ENCODE measurements at regions not wholly inside any gene's neighbourhood (a gene's known extent, or its start where the extent isn't known, plus 50 kb on each side); places are given as distances from the start of the nearest gene placed in this dataset.
"Not testable (repeated sequence)": the region's sequence is repeated elsewhere in the genome, so short reads cannot be mapped to it uniquely, and the experiment has no call there.

- H3K4me1 Mint-ChIP-seq = no peaks in the 10 kb centered on the region
- no peak overlapping the region for H3K4me3 Mint-ChIP-seq
- no peak for DNase-seq (ENCODE audit: low spot score in 2 of 2)
- ATAC-seq = no peak
- peaks cover 9% of the 10 kb centered on the region for H3K9me3 Mint-ChIP-seq
- H3K36me3 Mint-ChIP-seq = no peaks in the 10 kb centered on the region
- no peak overlapping the region for H3K27ac Mint-ChIP-seq
Observed at GRCh38 chr7:110262251-110262650, 828.7 kb upstream of the LRRN3 start.

- Mint-ChIP-seq H3K9me3 (peaks cover 5% of the 10 kb centered on the region), H3K4me1 (no peaks in the 10 kb centered on the region), H3K36me3 (no peaks in the 10 kb centered on the region), H3K4me3 (no peak overlapping the region), H3K27ac (no peak overlapping the region)
- DNase-seq (ENCODE audit: low spot score in 2 of 2) = no peak
- no peak for ATAC-seq
Observed at GRCh38 chr7:110264288-110264687, 826.6 kb upstream of the LRRN3 start.

GRCh38 chr7:110281362-110281761 is 809.6 kb upstream of the LRRN3 start:
- Mint-ChIP-seq H3K4me3 (no peak overlapping the region), H3K27ac (no peak overlapping the region), H3K36me3 (no peaks in the 10 kb centered on the region), H3K4me1 (no peaks in the 10 kb centered on the region), H3K9me3 (peaks cover 3% of the 10 kb centered on the region)
- DNase-seq (ENCODE audit: low spot score in 2 of 2) (no peak), ATAC-seq (no peak)

- H3K4me3 Mint-ChIP-seq = no peak overlapping the region
- H3K9me3 Mint-ChIP-seq = peaks cover 3% of the 10 kb centered on the region
- ATAC-seq (no peak), DNase-seq (ENCODE audit: low spot score in 2 of 2) (no peak)
- H3K27ac Mint-ChIP-seq = no peak overlapping the region
- no peaks in the 10 kb centered on the region for H3K36me3 Mint-ChIP-seq
- no peaks in the 10 kb centered on the region for H3K4me1 Mint-ChIP-seq
Observed at GRCh38 chr7:110283056-110283455, 807.9 kb upstream of the LRRN3 start.

- Mint-ChIP-seq H3K27ac (no peak overlapping the region), H3K36me3 (no peaks in the 10 kb centered on the region), H3K4me3 (no peak overlapping the region), H3K4me1 (no peaks in the 10 kb centered on the region), H3K9me3 (peaks cover 2% of the 10 kb centered on the region)
- ATAC-seq = no peak
- no peak for DNase-seq (ENCODE audit: low spot score in 2 of 2)
Observed at GRCh38 chr7:110291430-110291829, 799.5 kb upstream of the LRRN3 start.

GRCh38 chr7:110296321-110296720 is 794.6 kb upstream of the LRRN3 start:
- Mint-ChIP-seq H3K27ac (no peak overlapping the region), H3K9me3 (peaks cover 11% of the 10 kb centered on the region), H3K4me3 (no peak overlapping the region), H3K36me3 (no peaks in the 10 kb centered on the region), H3K4me1 (no peaks in the 10 kb centered on the region)
- DNase-seq (ENCODE audit: low spot score in 2 of 2) (no peak), ATAC-seq (no peak)

- ATAC-seq (no peak), DNase-seq (ENCODE audit: low spot score in 2 of 2) (no peak)
- Mint-ChIP-seq H3K4me3 (no peak overlapping the region), H3K9me3 (peaks cover 14% of the 10 kb centered on the region), H3K27ac (no peak overlapping the region), H3K4me1 (no peaks in the 10 kb centered on the region), H3K36me3 (no peaks in the 10 kb centered on the region)
Observed at GRCh38 chr7:110307776-110308175, 783.2 kb upstream of the LRRN3 start.

GRCh38 chr7:110308791-110309190 is 782.1 kb upstream of the LRRN3 start:
- ATAC-seq (no peak), DNase-seq (ENCODE audit: low spot score in 2 of 2) (no peak)
- no peak overlapping the region for H3K4me3 Mint-ChIP-seq
- no peaks in the 10 kb centered on the region for H3K36me3 Mint-ChIP-seq
- no peak overlapping the region for H3K27ac Mint-ChIP-seq
- H3K9me3 Mint-ChIP-seq = peaks cover 14% of the 10 kb centered on the region
- no peaks in the 10 kb centered on the region for H3K4me1 Mint-ChIP-seq

- DNase-seq (ENCODE audit: low spot score in 2 of 2) (no peak), ATAC-seq (no peak)
- no peak overlapping the region for H3K4me3 Mint-ChIP-seq
- no peak overlapping the region for H3K27ac Mint-ChIP-seq
- peaks cover 23% of the 10 kb centered on the region for H3K9me3 Mint-ChIP-seq
- H3K4me1 Mint-ChIP-seq = no peaks in the 10 kb centered on the region
- no peaks in the 10 kb centered on the region for H3K36me3 Mint-ChIP-seq
Observed at GRCh38 chr7:110309941-110310340, 781.0 kb upstream of the LRRN3 start.

GRCh38 chr7:110311556-110311955 is 779.4 kb upstream of the LRRN3 start:
- Mint-ChIP-seq H3K4me3 (no peak overlapping the region), H3K9me3 (peaks cover 25% of the 10 kb centered on the region), H3K4me1 (no peaks in the 10 kb centered on the region), H3K27ac (no peak overlapping the region), H3K36me3 (no peaks in the 10 kb centered on the region)
- DNase-seq (ENCODE audit: low spot score in 2 of 2) (no peak), ATAC-seq (no peak)

- Mint-ChIP-seq H3K27ac (no peak overlapping the region), H3K36me3 (no peaks in the 10 kb centered on the region), H3K4me1 (no peaks in the 10 kb centered on the region), H3K4me3 (no peak overlapping the region), H3K9me3 (peaks cover 26% of the 10 kb centered on the region)
- DNase-seq (ENCODE audit: low spot score in 2 of 2) (no peak), ATAC-seq (no peak)
Observed at GRCh38 chr7:110317541-110318265, 773.2 kb upstream of the LRRN3 start.

GRCh38 chr7:110320285-110320684 is 770.6 kb upstream of the LRRN3 start:
- not testable (repeated sequence) for H3K4me1 Mint-ChIP-seq; H3K27ac Mint-ChIP-seq; ATAC-seq; H3K36me3 Mint-ChIP-seq; DNase-seq (ENCODE audit: low spot score in 2 of 2); H3K4me3 Mint-ChIP-seq
- peaks cover 14% of the 10 kb centered on the region for H3K9me3 Mint-ChIP-seq

- no peak overlapping the region for H3K27ac Mint-ChIP-seq
- no peaks in the 10 kb centered on the region for H3K4me1 Mint-ChIP-seq
- DNase-seq (ENCODE audit: low spot score in 2 of 2) = no peak
Observed at GRCh38 chr7:110322796-110323195, 768.1 kb upstream of the LRRN3 start.

GRCh38 chr7:110326966-110327365 is 764.0 kb upstream of the LRRN3 start:
- Mint-ChIP-seq H3K36me3 (no peaks in the 10 kb centered on the region), H3K4me3 (no peak overlapping the region), H3K27ac (no peak overlapping the region), H3K9me3 (peaks cover 13% of the 10 kb centered on the region), H3K4me1 (no peaks in the 10 kb centered on the region)
- no peak for ATAC-seq
- no peak for DNase-seq (ENCODE audit: low spot score in 2 of 2)

More at GRCh38 chr7:110322796-110323195, 768.1 kb upstream of the LRRN3 start:
- Mint-ChIP-seq H3K36me3 (no peaks in the 10 kb centered on the region), H3K9me3 (peaks cover 10% of the 10 kb centered on the region), H3K4me3 (no peak overlapping the region)
- no peak for ATAC-seq

GRCh38 chr7:110336423-110336822 is 754.5 kb upstream of the LRRN3 start:
- no peak overlapping the region for H3K27ac Mint-ChIP-seq
- H3K4me1 Mint-ChIP-seq = no peaks in the 10 kb centered on the region
- peaks cover 7% of the 10 kb centered on the region for H3K9me3 Mint-ChIP-seq
- ATAC-seq = no peak
- no peak for DNase-seq (ENCODE audit: low spot score in 2 of 2)
- no peak overlapping the region for H3K4me3 Mint-ChIP-seq
- H3K36me3 Mint-ChIP-seq = no peaks in the 10 kb centered on the region

GRCh38 chr7:110337646-110338045 is 753.3 kb upstream of the LRRN3 start:
- Mint-ChIP-seq H3K9me3 (peaks cover 7% of the 10 kb centered on the region), H3K36me3 (no peaks in the 10 kb centered on the region), H3K4me1 (no peaks in the 10 kb centered on the region), H3K4me3 (no peak overlapping the region), H3K27ac (no peak overlapping the region)
- no peak for DNase-seq (ENCODE audit: low spot score in 2 of 2)
- ATAC-seq = no peak

GRCh38 chr7:110347081-110347480 is 743.8 kb upstream of the LRRN3 start:
- ATAC-seq = no peak
- no peaks in the 10 kb centered on the region for H3K4me1 Mint-ChIP-seq

More at GRCh38 chr7:110347081-110347480, 743.8 kb upstream of the LRRN3 start:
- H3K36me3 Mint-ChIP-seq = no peaks in the 10 kb centered on the region
- no peaks in the 10 kb centered on the region for H3K9me3 Mint-ChIP-seq
- no peak overlapping the region for H3K27ac Mint-ChIP-seq
- no peak for DNase-seq (ENCODE audit: low spot score in 2 of 2)
- no peak overlapping the region for H3K4me3 Mint-ChIP-seq
